ENCODE measurements at regions not wholly inside any gene's neighbourhood (a gene's known extent, or its start where the extent isn't known, plus 50 kb on each side); places are given as distances from the start of the nearest gene placed in this dataset.
A peak's percentile ranks its signal among the peaks of the same experiment; 100 is the strongest.

- Histone ChIP-seq H4K20me1 (replicated peaks; ENCODE audit: insufficient read depth) (no peaks in the 10 kb centered on the region), H3K27ac (ENCODE audit: low read depth) (no peak overlapping the region; the same call in 1 of the 2 replicates), H3K9me2 (ENCODE audit: insufficient read depth) (peaks cover 3% of the 10 kb centered on the region; the same call in 1 of the 2 replicates), H3K4me2 (peak overlapping the region; percentile 48; the same call in 1 of the 2 replicates), H3K36me3 (ENCODE audit: insufficient read depth) (no peaks in the 10 kb centered on the region), H3K27me3 (ENCODE audit: insufficient read depth) (no peaks in the 10 kb centered on the region), H3K4me1 (ENCODE audit: insufficient read depth) (peaks cover 48% of the 10 kb centered on the region), H3K4me3 (no peak overlapping the region), H3F3A (replicated peaks; ENCODE audit: low read depth) (no peaks in the 10 kb centered on the region), H2AFZ (peak overlapping the region; percentile 58; the same call in 1 of the 2 replicates), H3K79me2 (replicated peaks; ENCODE audit: insufficient read depth) (no peaks in the 10 kb centered on the region)
- no peaks in the 10 kb centered on the region for H3K36me3 Mint-ChIP-seq (ENCODE audit: low read depth)
- no peaks in the 10 kb centered on the region for H3K9me3 Mint-ChIP-seq
- H3K4me1 Mint-ChIP-seq = peaks cover 56% of the 10 kb centered on the region
- peaks cover 17% of the 10 kb centered on the region for H3K27me3 Mint-ChIP-seq (ENCODE audit: insufficient read depth, low read depth, poor library complexity)
- no peak for TF ChIP-seq ZNF462 (CRISPR knock-in tag; IDR thresholded peaks at IDR 0.05)
- TF ChIP-seq NANOG (IDR thresholded peaks at IDR 0.05; ENCODE audit: borderline replicate concordance) = no peak
- TF ChIP-seq EZH2 (IDR thresholded peaks at IDR 0.05; ENCODE audit: low read depth, unreplicated experiment) = no peak
- no peak for TF ChIP-seq POLR2AphosphoS5 (IDR thresholded peaks at IDR 0.05; ENCODE audit: low read depth)
- TF ChIP-seq STAT1 (IDR thresholded peaks at IDR 0.05; ENCODE audit: unreplicated experiment) = no peak
- TF ChIP-seq JUNB (IDR thresholded peaks at IDR 0.05; ENCODE audit: unreplicated experiment) = no peak
- no peak overlapping the region for H3K4me3 Mint-ChIP-seq
- H3K27ac Mint-ChIP-seq = peak overlapping the region; percentile 79
- ATAC-seq (no peak), DNase-seq (ENCODE audit: low spot score) (no peak)
These were observed 392.9 kb upstream of the SALL1 start for GRCh38 chr16:51543971-51544370.
